HG03103 (cell line): ENCODE measurements at regions not wholly inside any gene's neighbourhood (a gene's known extent, or its start where the extent isn't known, plus 50 kb on each side); places are given as distances from the start of the nearest gene placed in this dataset.

Source experiments
- ATAC-seq: cut with Tn5 transposase; IDR thresholded peaks from one replicate; pipeline ENCODE4 v1.9.1; 2021; ENCODE audit warnings: low read depth; ENCODE audit not compliant: unreplicated experiment

- ATAC-seq = no peak
Measured at GRCh38 chr12:126369487-126370463, 1304.5 kb downstream of the AACS start.

DNA sequence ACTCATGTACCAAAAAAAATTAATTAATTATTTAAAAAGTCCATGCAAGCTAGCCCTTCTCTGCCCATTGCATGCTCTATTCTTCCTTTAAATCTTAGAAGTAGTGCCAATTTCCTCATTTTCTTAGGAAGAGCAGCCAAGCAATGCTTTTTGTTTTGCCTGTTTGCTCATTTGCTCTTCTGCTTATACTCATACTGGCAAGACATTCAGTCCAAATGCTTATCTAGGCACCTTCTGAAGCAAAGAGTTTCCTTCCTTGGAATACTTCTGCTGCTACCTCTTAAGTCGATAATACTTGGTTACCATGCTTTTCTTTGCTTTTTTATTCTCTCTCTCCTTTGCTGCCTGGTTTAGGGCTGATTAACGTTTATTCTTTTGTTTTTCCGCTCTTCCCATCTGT, 1318.3 kb downstream of the AACS start:
- no peak for ATAC-seq

- no peak for ATAC-seq
Measured at GRCh38 chr12:126384026-126384564, 1318.9 kb downstream of the AACS start.

DNA sequence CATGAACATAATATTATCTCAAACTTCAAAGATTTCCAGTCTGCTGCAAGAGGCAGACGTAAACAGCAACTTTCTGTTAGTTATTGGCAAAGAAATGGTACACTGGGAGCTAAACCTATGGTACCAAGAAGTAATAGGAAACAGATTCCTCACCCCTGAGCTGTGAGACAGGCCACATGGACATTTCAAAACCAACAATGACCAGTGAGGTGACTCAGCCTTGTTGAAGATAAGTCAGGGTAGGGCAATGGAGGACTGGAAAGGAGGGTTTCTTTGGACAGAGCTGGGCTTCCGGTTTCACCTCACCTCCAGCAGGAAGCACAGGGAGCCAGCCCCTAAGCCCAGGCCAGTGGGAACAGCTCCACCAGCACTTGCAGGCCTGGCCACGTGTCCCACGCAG, 1320.5 kb downstream of the AACS start:
- no peak for ATAC-seq

- no peak for ATAC-seq
Measured at GRCh38 chr12:126389220-126389841, 1324.1 kb downstream of the AACS start.

DNA sequence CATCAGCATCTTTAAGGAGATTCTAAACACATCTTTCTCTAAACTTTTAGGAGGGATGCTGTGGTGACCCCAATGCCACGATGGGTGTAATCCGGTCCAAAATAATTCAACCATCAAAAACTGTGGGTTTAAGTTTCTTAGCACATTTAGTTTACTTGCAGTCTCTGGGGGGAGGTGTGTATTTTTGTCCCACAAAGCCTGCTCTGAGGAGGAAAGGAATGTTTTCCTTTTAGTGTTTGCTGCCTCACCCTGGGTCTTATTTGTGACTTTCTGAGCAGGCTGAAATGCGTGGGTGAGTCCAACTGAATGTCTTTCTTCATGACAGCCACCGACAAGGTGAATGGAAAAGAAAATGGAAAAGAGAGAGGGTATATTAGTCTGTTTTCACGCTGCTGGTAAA, 1324.7 kb downstream of the AACS start:
- ATAC-seq = no peak

GRCh38 chr12:126390969-126391566, 1325.8 kb downstream of the AACS start:
- ATAC-seq = no peak

GRCh38 chr12:126396536-126396935, 1331.3 kb downstream of the AACS start:
- no peak for ATAC-seq

- no peak for ATAC-seq
Measured at GRCh38 chr12:126397071-126397581, 1331.9 kb downstream of the AACS start.

DNA sequence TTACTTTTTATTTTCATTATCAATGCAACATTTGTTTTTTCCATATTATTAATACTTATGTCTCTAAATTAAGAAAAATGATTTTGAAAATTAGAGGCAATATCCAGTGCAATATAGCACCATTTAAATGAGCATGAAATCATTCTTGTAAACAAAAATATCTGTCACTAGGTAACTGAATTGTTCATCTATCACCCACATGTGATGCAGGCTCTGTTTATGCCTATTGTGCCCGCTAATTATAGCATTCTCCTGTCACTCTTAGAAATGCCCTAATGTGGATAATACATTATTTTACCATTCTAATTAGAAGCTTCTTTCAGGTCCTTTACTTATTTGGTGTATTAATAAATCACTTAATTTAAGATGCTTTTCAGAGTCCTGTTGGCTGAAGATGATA, 1332.4 kb downstream of the AACS start:
- no peak for ATAC-seq

DNA sequence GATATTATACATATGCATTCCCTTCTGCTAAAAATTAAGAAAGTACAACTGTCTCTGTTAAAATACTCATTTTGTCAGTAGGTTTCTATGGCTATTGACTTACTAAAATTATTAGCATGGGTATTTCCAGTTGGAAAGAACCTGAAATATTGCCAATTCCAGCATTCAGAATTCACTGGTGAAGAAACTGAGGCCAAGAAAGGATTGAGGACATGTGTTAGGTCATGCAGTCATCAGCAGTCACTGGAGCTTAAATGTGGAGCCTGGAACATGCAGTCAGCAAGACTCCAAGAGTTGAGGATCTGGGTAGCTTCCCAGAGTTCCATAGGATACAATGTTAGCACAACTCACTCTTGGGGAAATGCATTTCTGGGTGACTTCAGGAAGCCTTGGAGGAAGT, 1335.6 kb downstream of the AACS start:
- no peak for ATAC-seq

GRCh38 chr12:126404293-126404881, 1339.2 kb downstream of the AACS start:
- ATAC-seq = no peak

GRCh38 chr12:126418400-126418799, 1353.2 kb downstream of the AACS start:
- no peak for ATAC-seq

GRCh38 chr12:126419131-126419530, 1353.9 kb downstream of the AACS start:
- no peak for ATAC-seq

GRCh38 chr12:126424696-126425095, 1359.5 kb downstream of the AACS start:
- ATAC-seq = no peak

- ATAC-seq = no peak
Measured at GRCh38 chr12:126425264-126425663, 1360.0 kb downstream of the AACS start.

GRCh38 chr12:126428769-126429168, 1363.5 kb downstream of the AACS start:
- ATAC-seq = no peak

DNA sequence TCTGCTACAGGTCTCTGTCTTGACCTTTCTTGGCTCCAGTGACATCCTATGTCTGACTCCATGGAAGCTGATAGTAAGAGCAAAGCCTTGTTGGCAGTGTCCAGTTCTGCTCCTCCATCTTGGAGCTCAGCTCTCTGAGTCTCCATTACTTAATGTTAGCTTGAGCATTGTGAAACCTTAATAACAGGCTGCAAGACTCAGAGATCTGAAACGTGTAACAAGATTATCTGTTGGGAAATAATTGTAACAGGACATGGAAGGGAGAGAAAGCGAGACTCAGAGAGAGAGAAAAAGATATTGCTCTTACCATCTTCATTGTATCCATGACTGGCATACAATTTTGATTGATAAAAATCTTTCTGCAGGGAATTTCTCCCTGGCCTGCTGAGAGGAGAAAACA, 1365.7 kb downstream of the AACS start:
- no peak for ATAC-seq

DNA sequence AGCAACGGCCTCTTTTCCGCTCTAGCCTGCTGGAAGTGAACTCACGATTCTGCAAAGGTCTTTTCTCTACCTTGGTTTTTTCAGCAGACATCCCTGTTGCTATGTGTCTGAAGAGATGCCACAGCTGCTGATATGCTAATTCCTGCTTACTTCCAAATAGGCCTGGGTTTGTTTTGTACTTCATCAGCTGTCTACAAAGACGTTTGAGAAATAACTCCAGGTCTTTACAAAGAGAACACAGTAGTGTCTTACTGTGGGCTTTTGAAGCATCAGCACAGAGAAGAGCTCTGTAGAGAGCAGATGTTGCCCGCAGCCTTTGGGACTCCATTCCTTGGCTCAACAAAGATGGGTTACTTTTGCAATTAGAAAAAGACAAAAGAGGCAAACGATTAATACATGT, 1366.5 kb downstream of the AACS start:
- no peak for ATAC-seq

DNA sequence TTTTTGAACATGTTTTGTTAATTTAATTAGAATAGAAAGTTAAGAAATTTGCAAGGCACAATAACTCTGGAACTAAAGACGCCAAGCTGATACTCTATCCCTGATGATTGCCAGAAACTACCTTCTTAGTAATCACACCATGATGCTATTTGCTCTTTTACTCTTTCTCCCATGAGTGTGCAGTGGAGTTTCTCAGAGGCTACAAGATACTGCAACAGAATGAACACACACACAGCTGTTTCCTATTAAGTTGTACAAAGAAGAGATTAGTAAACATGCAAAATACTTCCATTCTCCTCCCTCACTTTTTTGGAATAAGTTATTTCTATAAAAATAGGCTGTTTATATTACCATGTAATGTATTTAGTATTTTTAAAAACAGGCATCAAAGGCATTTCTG, 1367.5 kb downstream of the AACS start:
- no peak for ATAC-seq
